BE2C (cell line): ENCODE measurements at regions not wholly inside any gene's neighbourhood (a gene's known extent, or its start where the extent isn't known, plus 50 kb on each side); places are given as distances from the start of the nearest gene placed in this dataset.

ENCODE experiments used
- DNase-seq: peaks from one replicate; pipeline ENCODE4 v3.0.0-alpha.2; 2020
- H3K27me3 ChIP-seq: fragments of 250-450 bp; sonication (Bioruptor Pico); 2 replicates; pipeline ENCODE4 v1.5.1; 2020; ENCODE audit warnings: mild to moderate bottlenecking
- H3K36me3 ChIP-seq: fragments of 250-450 bp; sonication (Bioruptor Pico); 2 replicates; pipeline ENCODE4 v1.5.1; 2020; ENCODE audit warnings: mild to moderate bottlenecking
- H3K4me1 ChIP-seq: fragments of 250-450 bp; sonication (Bioruptor Pico); 2 replicates; pipeline ENCODE4 v1.5.1; 2020
- H3K4me3 ChIP-seq: 2 replicates; pipeline ENCODE4 v1.5.1; 2011; ENCODE audit warnings: low read depth, low read length
- H3K9me3 ChIP-seq: fragments of 250-450 bp; sonication (Bioruptor Pico); 2 replicates; pipeline ENCODE4 v1.5.1; 2020
- TF ChIP-seq, protein P1 (sequence below): IDR thresholded peaks from 2 replicates; pipeline ENCODE4 v1.5.1; 2012; ENCODE audit warnings: mild to moderate bottlenecking, low read depth, low read length

DNA sequence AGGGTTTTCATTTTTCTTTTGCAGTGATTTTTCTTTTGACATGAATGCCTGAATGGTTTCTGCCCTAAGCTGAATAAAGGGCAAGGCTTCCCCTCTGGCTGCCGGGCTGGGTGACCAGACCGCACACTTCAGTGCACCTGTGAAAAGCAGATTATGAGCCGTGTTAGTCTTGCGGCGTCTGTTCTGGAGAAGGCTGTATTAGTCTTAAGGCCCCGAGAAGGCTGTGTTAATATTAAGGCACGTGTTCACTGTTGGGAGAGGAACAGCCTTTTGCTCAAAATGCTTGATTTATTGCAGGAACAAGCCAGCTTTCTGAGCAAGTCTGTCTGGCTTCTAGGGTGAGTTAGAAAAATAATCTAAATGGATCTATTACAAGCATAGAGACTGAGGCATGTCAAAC, 54.7 kb upstream of the DNAH14 start:
- Histone ChIP-seq H3K4me1 (no peaks in the 10 kb centered on the region), H3K36me3 (no peaks in the 10 kb centered on the region), H3K4me3 (no peak overlapping the region), H3K27me3 (no peaks in the 10 kb centered on the region), H3K9me3 (no peaks in the 10 kb centered on the region)
- no peak for DNase-seq
- TF ChIP-seq, protein P1, sequence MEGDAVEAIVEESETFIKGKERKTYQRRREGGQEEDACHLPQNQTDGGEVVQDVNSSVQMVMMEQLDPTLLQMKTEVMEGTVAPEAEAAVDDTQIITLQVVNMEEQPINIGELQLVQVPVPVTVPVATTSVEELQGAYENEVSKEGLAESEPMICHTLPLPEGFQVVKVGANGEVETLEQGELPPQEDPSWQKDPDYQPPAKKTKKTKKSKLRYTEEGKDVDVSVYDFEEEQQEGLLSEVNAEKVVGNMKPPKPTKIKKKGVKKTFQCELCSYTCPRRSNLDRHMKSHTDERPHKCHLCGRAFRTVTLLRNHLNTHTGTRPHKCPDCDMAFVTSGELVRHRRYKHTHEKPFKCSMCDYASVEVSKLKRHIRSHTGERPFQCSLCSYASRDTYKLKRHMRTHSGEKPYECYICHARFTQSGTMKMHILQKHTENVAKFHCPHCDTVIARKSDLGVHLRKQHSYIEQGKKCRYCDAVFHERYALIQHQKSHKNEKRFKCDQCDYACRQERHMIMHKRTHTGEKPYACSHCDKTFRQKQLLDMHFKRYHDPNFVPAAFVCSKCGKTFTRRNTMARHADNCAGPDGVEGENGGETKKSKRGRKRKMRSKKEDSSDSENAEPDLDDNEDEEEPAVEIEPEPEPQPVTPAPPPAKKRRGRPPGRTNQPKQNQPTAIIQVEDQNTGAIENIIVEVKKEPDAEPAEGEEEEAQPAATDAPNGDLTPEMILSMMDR: no peak

DNA sequence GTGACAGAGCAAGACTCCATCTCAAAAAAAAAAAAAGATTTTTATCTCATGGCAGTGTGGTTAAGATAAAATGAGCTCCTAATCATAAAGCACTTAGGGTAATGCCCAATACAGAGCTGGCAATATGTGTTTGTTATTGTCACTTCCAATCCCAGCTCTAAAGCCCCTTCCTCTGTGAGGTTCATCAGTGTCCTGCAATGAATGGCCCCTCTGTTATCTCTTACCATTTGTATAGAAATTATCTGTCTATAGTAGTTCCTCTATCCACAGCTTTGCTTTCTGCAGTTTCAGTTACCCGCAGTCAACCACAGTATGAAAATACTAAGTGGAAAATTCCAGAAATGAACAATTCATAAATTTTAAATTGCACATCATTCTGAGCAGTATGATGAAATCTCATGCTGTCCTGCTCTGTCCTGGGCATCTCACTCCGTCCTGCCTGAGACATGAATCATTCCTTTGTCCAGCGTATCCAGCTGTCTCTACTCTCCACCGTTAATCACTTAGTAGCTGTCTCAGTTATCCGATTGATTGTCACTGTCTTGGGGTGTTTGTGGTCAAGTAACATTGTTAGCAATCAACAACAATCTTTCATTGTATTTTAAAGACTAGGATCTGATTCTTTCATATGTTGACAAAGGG, 50.2 kb upstream of the DNAH14 start:
- no peaks in the 10 kb centered on the region for H3K9me3 ChIP-seq
- H3K27me3 ChIP-seq: no peaks in the 10 kb centered on the region; the same call in 1 of the 2 replicates
- no peaks in the 10 kb centered on the region for H3K4me1 ChIP-seq
- TF ChIP-seq, protein P1: no peak
- H3K36me3 ChIP-seq: no peaks in the 10 kb centered on the region
- DNase-seq: no peak
- no peak overlapping the region for H3K4me3 ChIP-seq
